Caco-2 (cell line): ENCODE measurements at regions not wholly inside any gene's neighbourhood (a gene's known extent, or its start where the extent isn't known, plus 50 kb on each side); places are given as distances from the start of the nearest gene placed in this dataset.

Source experiments
- BruUV-seq: library from RNA; stranded (reverse); fragments of 400-500 nt; replicated peaks from 2 replicates; lab custom pipeline; 2021; lab: Mats Ljungman, UMichigan
- CTCF ChIA-PET: fragments of 300-600 bp; sonication (Branson Sonifier 250); formaldehyde crosslinking; loops from one replicate; lab custom pipeline; 2022; ENCODE audit warnings: antibody characterized with exemption; lab: Charles Lee
- POLR2A ChIA-PET: fragments of 300-600 bp; sonication (Branson Sonifier 250); formaldehyde crosslinking; loops from one replicate; lab custom pipeline; 2022; ENCODE audit warnings: antibody characterized with exemption; lab: Charles Lee
- DNase-seq, 2 experiments: peaks; one replicate each; pipeline versions ENCODE4 v3.0.0 to v3.0.0-alpha.2; 2020 to 2022
- H3K27me3 ChIP-seq: replicated peaks from 2 replicates; pipeline ENCODE4 v1.6.0; 2011; ENCODE audit warnings: low read length; ENCODE audit not compliant: control insufficient read depth, insufficient read depth
- H3K36me3 ChIP-seq: 2 replicates; pipeline ENCODE4 v1.5.1; 2011; ENCODE audit warnings: low read length; ENCODE audit not compliant: control insufficient read depth, insufficient read depth
- H3K4me1 ChIP-seq: fragments of 250-450 bp; sonication (Bioruptor Pico); 2 replicates; pipeline ENCODE4 v1.5.1; 2020; ENCODE audit warnings: mild to moderate bottlenecking
- H3K4me3 ChIP-seq: 2 replicates; pipeline ENCODE4 v1.5.1; 2011; ENCODE audit warnings: low read depth, mild to moderate bottlenecking, control low read depth, low read length
- H3K9me3 ChIP-seq: fragments of 250-450 bp; sonication (Bioruptor Pico); 2 replicates; pipeline ENCODE4 v1.5.1; 2020; ENCODE audit warnings: mild to moderate bottlenecking, moderate library complexity
- H3K27ac Mint-ChIP-seq: one replicate; pipeline ENCODE4 v1.8.0; 2022; ENCODE audit warnings: mixed read lengths; ENCODE audit not compliant: unreplicated experiment
- H3K27me3 Mint-ChIP-seq: one replicate; pipeline ENCODE4 v1.8.0; 2022; ENCODE audit warnings: mixed read lengths; ENCODE audit not compliant: insufficient read depth, unreplicated experiment
- H3K36me3 Mint-ChIP-seq: one replicate; pipeline ENCODE4 v1.8.0; 2022; ENCODE audit warnings: mild to moderate bottlenecking, mixed read lengths; ENCODE audit not compliant: insufficient read depth, unreplicated experiment
- H3K4me1 Mint-ChIP-seq: one replicate; pipeline ENCODE4 v1.8.0; 2022; ENCODE audit warnings: low read depth, mixed read lengths; ENCODE audit not compliant: unreplicated experiment
- H3K4me3 Mint-ChIP-seq: one replicate; pipeline ENCODE4 v1.8.0; 2022; ENCODE audit warnings: mild to moderate bottlenecking, moderate library complexity, mixed read lengths; ENCODE audit not compliant: unreplicated experiment
- H3K9me3 Mint-ChIP-seq: one replicate; pipeline ENCODE4 v1.8.0; 2022; ENCODE audit warnings: mixed read lengths; ENCODE audit not compliant: unreplicated experiment
- CTCF ChIP-seq, 2 experiments: fragments of 200-600 bp in 1 of 2; IDR thresholded peaks; 1 replicate in 1 of 2; 2 replicates in 1 of 2; pipeline versions ENCODE4 v1.5.1 to v1.8.0; 2011 to 2022; ENCODE audit warnings: antibody characterized with exemption in 1 of 2, control low read depth in 1 of 2, inconsistent platforms in 1 of 2, low read depth in 1 of 2, low read length in 1 of 2, mild to moderate bottlenecking in 1 of 2, moderate library complexity in 1 of 2; ENCODE audit not compliant: insufficient read depth in 1 of 2, severe bottlenecking in 1 of 2, unreplicated experiment in 1 of 2
- intact Hi-C: fragments of 100-400 bp; cut with micrococcal nuclease; formaldehyde crosslinking; loops from one replicate; pipeline ENCODE4 v1.10.0; 2022; ENCODE audit not compliant: unreplicated experiment

DNA sequence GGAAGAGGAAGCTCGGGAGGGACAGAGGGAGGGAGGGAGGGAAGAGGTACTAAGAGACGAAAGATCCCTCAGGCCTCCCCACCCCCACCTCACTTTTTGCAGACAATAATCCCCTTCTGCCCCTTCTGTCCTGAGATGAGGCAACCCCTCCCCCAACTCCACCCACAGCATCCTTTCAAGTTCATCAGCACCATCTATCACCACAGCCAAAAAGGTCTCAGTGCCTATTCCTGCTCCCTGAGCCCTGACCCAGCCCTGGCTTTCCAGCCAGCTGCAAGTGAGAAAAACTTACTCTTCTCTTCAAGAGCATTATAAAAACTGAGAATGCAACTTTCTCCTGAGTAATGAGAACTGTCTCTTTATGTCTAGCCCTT lies 133.2 kb upstream of the LRFN2 start:
- ChIA-PET POLR2A (no interaction called here), CTCF (no interaction called here)
- Histone ChIP-seq H3K4me3 (no peak overlapping the region), H3K27me3 (no peaks in the 10 kb centered on the region), H3K36me3 (no peaks in the 10 kb centered on the region), H3K9me3 (no peaks in the 10 kb centered on the region), H3K4me1 (peaks cover 32% of the 10 kb centered on the region)
- no TSS peak for BruUV-seq
- no peak for DNase-seq
- Mint-ChIP-seq H3K27ac (no peak overlapping the region), H3K36me3 (peaks cover under 1% of the 10 kb centered on the region), H3K4me3 (no peak overlapping the region), H3K9me3 (no peaks in the 10 kb centered on the region), H3K27me3 (no peaks in the 10 kb centered on the region), H3K4me1 (peaks cover 30% of the 10 kb centered on the region)
- no peak for TF ChIP-seq CTCF (IDR thresholded peaks at IDR 0.05; ENCODE audit: insufficient read depth in 1 of 2, low read depth in 1 of 2, low read length in 1 of 2, severe bottlenecking in 1 of 2, unreplicated experiment in 1 of 2)
- intact Hi-C loops, result no loop called here

GRCh38 chr6:40719671-40720374 lies 132.7 kb upstream of the LRFN2 start:
- POLR2A ChIA-PET, result no interaction called here
- no peaks in the 10 kb centered on the region for H3K27me3 ChIP-seq
- H3K9me3 ChIP-seq, result no peaks in the 10 kb centered on the region
- peaks cover 36% of the 10 kb centered on the region for H3K4me1 Mint-ChIP-seq
- CTCF ChIA-PET, result no interaction called here
- DNase-seq, result no peak
- intact Hi-C loops, result loop anchor here (10.0 kb wide), 2 partner anchors 125 to 345 kb away; no protein-coding TSS in a partner anchor
- no peak overlapping the region for H3K4me3 Mint-ChIP-seq
- peak overlapping the region; percentile 5 for H3K27ac Mint-ChIP-seq
- H3K36me3 Mint-ChIP-seq, result peaks cover 6% of the 10 kb centered on the region
- H3K27me3 Mint-ChIP-seq, result no peaks in the 10 kb centered on the region
- BruUV-seq, result no TSS peak
- no peak for TF ChIP-seq CTCF (IDR thresholded peaks at IDR 0.05; ENCODE audit: insufficient read depth in 1 of 2, low read depth in 1 of 2, low read length in 1 of 2, severe bottlenecking in 1 of 2, unreplicated experiment in 1 of 2)
- no peaks in the 10 kb centered on the region for H3K9me3 Mint-ChIP-seq
- peaks cover 37% of the 10 kb centered on the region for H3K4me1 ChIP-seq
- no peaks in the 10 kb centered on the region for H3K36me3 ChIP-seq
- H3K4me3 ChIP-seq, result no peak overlapping the region

- TF ChIP-seq CTCF (IDR thresholded peaks at IDR 0.05; ENCODE audit: insufficient read depth in 1 of 2, low read depth in 1 of 2, low read length in 1 of 2, severe bottlenecking in 1 of 2, unreplicated experiment in 1 of 2), result no peak
- intact Hi-C loops, result loop anchor here (10.0 kb wide), 2 partner anchors 126 to 346 kb away; no protein-coding TSS in a partner anchor
- H3K4me3 ChIP-seq, result no peak overlapping the region
- no peak for DNase-seq
- no TSS peak for BruUV-seq
- ChIA-PET POLR2A (no interaction called here), CTCF (no interaction called here)
- H3K27me3 ChIP-seq, result no peaks in the 10 kb centered on the region
- H3K4me1 Mint-ChIP-seq, result peaks cover 44% of the 10 kb centered on the region
- no peak overlapping the region for H3K27ac Mint-ChIP-seq
- no peaks in the 10 kb centered on the region for H3K9me3 ChIP-seq
- H3K36me3 Mint-ChIP-seq, result peaks cover 7% of the 10 kb centered on the region
- peaks cover 41% of the 10 kb centered on the region for H3K4me1 ChIP-seq
- no peaks in the 10 kb centered on the region for H3K27me3 Mint-ChIP-seq
- H3K36me3 ChIP-seq, result no peaks in the 10 kb centered on the region
- no peaks in the 10 kb centered on the region for H3K9me3 Mint-ChIP-seq
- H3K4me3 Mint-ChIP-seq, result no peak overlapping the region
Measured at GRCh38 chr6:40718401-40718800, 131.2 kb upstream of the LRFN2 start.
